ENCODE measurements at regions not wholly inside any gene's neighbourhood (a gene's known extent, or its start where the extent isn't known, plus 50 kb on each side); places are given as distances from the start of the nearest gene placed in this dataset.

DNA sequence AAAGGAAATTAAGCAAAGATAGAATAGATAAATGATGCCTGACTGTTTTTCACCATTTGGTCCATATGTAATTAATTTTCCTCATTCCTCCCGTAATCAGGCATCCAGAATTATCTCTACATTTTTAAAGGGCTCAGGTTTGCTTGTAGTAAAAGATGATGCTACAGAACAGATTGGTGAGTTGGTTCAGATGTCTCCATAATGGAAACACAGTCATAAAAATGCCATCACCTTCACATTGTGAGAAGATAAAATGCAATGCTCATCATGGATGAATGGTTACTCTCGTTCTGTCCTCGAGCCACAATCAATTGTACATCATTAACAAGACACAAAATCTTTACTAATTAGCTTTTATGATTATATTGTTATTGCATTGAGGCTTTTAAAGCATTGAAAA lies 64.9 kb upstream of the CELF2 start:
- BruUV-seq (replicated peaks): no TSS peak
- no peak overlapping the region for H3K4me3 ChIP-seq
- intact Hi-C loops (cut with micrococcal nuclease; ENCODE audit: unreplicated experiment): no loop called here

DNA sequence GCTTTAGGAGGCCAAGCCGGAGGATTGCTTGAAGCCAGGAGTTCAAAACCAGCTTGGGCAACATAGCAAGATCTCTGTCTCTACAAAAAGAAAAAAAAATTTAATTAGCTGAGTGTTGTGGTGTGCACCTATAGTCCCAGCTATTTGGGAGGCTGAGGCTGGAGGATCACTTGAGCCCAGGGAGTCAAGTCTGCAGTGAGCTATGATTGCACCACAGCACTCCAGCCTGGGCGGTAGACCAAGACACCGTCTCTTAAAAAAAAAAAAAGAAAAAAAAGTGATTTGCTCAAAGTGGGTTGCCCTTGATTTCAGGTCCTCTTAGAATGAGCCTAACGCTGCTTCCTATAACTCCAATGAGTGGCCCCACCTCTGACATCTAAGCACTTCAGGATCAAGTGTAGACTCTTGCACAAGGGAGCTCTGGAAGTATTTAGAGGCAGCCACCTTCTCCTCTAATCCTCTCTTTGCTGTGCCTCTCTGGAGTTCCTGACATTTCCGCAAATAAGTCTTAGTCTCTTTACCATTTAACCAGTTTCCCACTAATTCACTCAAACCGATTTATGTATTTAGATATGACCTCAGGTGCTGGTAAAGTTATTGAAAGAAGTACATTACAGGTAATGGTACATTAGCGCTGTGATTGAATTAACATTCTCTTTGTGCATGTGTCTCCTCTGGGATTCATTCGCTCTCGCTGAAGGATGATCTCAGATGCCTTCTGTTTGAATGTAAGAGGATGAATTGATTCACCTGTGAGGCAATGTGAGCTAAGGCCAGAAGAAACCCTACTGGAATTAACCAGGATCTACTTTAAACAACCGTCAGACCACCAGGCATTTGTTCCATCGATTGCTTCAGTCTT lies 60.8 kb upstream of the CELF2 start:
- no peaks in the 10 kb centered on the region for H3K9me3 ChIP-seq (ENCODE audit: insufficient read depth, low read depth)
- POLR2A ChIA-PET (ENCODE audit: unreplicated experiment): no interaction called here
- no peaks in the 10 kb centered on the region for H3K9me2 ChIP-seq (ENCODE audit: insufficient read depth)
- BruUV-seq (replicated peaks): no TSS peak
- no peak overlapping the region for H2AFZ ChIP-seq
- no peak overlapping the region for H3K4me3 ChIP-seq
- no peak overlapping the region for H3K4me2 ChIP-seq
- CTCF ChIA-PET: no interaction called here
- intact Hi-C loops (cut with micrococcal nuclease; ENCODE audit: unreplicated experiment): no loop called here
- H3K36me3 ChIP-seq (ENCODE audit: low read depth): no peaks in the 10 kb centered on the region
- H3K4me1 ChIP-seq (replicated peaks; ENCODE audit: insufficient read depth): no peaks in the 10 kb centered on the region
- no peak overlapping the region for H3K27ac ChIP-seq
- H4K20me1 ChIP-seq (ENCODE audit: insufficient read depth): no peaks in the 10 kb centered on the region
- no peak for DNase-seq
- H3K79me2 ChIP-seq (ENCODE audit: low read depth): no peaks in the 10 kb centered on the region
- no peaks in the 10 kb centered on the region for H3F3A ChIP-seq (ENCODE audit: insufficient read depth, low read depth)
- TF ChIP-seq, protein P1, sequence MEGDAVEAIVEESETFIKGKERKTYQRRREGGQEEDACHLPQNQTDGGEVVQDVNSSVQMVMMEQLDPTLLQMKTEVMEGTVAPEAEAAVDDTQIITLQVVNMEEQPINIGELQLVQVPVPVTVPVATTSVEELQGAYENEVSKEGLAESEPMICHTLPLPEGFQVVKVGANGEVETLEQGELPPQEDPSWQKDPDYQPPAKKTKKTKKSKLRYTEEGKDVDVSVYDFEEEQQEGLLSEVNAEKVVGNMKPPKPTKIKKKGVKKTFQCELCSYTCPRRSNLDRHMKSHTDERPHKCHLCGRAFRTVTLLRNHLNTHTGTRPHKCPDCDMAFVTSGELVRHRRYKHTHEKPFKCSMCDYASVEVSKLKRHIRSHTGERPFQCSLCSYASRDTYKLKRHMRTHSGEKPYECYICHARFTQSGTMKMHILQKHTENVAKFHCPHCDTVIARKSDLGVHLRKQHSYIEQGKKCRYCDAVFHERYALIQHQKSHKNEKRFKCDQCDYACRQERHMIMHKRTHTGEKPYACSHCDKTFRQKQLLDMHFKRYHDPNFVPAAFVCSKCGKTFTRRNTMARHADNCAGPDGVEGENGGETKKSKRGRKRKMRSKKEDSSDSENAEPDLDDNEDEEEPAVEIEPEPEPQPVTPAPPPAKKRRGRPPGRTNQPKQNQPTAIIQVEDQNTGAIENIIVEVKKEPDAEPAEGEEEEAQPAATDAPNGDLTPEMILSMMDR (conservative IDR thresholded peaks at IDR 0.05): no peak
- no peak for TF ChIP-seq EZH2 (IDR thresholded peaks at IDR 0.05; ENCODE audit: low read depth)
- 0 out of 2 replicates have a peak, but pooled peaks cover 12% of the 10 kb centered on the region for H3K27me3 ChIP-seq (ENCODE audit: insufficient read depth, low read depth)

More for the DNA sequence above, 64.9 kb upstream of the CELF2 start:
- Histone ChIP-seq H3K36me3 (ENCODE audit: low read depth) (no peaks in the 10 kb centered on the region), H3K4me2 (no peak overlapping the region), H2AFZ (no peak overlapping the region), H3K9me3 (ENCODE audit: insufficient read depth, low read depth) (no peaks in the 10 kb centered on the region), H3F3A (ENCODE audit: insufficient read depth, low read depth) (no peaks in the 10 kb centered on the region), H3K79me2 (ENCODE audit: low read depth) (no peaks in the 10 kb centered on the region), H3K9me2 (ENCODE audit: insufficient read depth) (no peaks in the 10 kb centered on the region), H3K27ac (no peak overlapping the region), H4K20me1 (ENCODE audit: insufficient read depth) (no peaks in the 10 kb centered on the region), H3K4me1 (replicated peaks; ENCODE audit: insufficient read depth) (no peaks in the 10 kb centered on the region), H3K27me3 (ENCODE audit: insufficient read depth, low read depth) (0 out of 2 replicates have a peak, but pooled peaks cover 12% of the 10 kb centered on the region)
- no peak for DNase-seq
- TF ChIP-seq EZH2 (IDR thresholded peaks at IDR 0.05; ENCODE audit: low read depth): no peak
- TF ChIP-seq, protein P1 (conservative IDR thresholded peaks at IDR 0.05): no peak
- ChIA-PET CTCF (no interaction called here), POLR2A (ENCODE audit: unreplicated experiment) (no interaction called here)

DNA sequence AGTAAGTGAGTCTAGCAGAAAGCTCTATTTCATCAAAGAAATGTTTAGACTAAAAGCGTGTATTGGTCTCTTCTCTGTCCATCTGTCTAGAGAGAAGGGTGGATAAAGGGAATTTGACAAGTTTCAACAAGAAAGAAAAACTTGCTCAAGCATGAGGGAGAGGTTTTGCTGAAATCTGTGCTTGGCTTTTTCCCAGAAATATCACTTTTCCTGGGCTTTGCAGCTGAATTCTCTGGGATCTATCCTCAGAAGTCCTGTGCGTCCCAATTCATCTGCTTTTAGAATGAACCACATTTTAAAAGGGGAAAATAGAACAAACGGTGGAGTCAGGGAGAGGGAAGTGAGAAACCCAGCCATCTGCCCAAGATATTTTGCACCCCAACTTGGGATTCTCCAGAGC lies 59.6 kb upstream of the CELF2 start:
- intact Hi-C loops (cut with micrococcal nuclease; ENCODE audit: unreplicated experiment): no loop called here

More for the DNA sequence above, 59.6 kb upstream of the CELF2 start:
- H3K9me3 ChIP-seq (ENCODE audit: insufficient read depth, low read depth): no peaks in the 10 kb centered on the region
- no peaks in the 10 kb centered on the region for H3K79me2 ChIP-seq (ENCODE audit: low read depth)
- H3K27me3 ChIP-seq (ENCODE audit: insufficient read depth, low read depth): 0 out of 2 replicates have a peak, but pooled peaks cover 12% of the 10 kb centered on the region
- no peak for TF ChIP-seq EZH2 (IDR thresholded peaks at IDR 0.05; ENCODE audit: low read depth)
- TF ChIP-seq, protein P1 (conservative IDR thresholded peaks at IDR 0.05): no peak
- no peaks in the 10 kb centered on the region for H3K36me3 ChIP-seq (ENCODE audit: low read depth)
- H3F3A ChIP-seq (ENCODE audit: insufficient read depth, low read depth): no peaks in the 10 kb centered on the region
- H3K9me2 ChIP-seq (ENCODE audit: insufficient read depth): no peaks in the 10 kb centered on the region
- no peak for DNase-seq
- H3K27ac ChIP-seq: no peak overlapping the region
- ChIA-PET POLR2A (ENCODE audit: unreplicated experiment) (no interaction called here), CTCF (no interaction called here)
- BruUV-seq (replicated peaks): no TSS peak
- no peak overlapping the region for H2AFZ ChIP-seq
- no peaks in the 10 kb centered on the region for H4K20me1 ChIP-seq (ENCODE audit: insufficient read depth)
- H3K4me3 ChIP-seq: no peak overlapping the region
- H3K4me1 ChIP-seq (replicated peaks; ENCODE audit: insufficient read depth): no peaks in the 10 kb centered on the region
- H3K4me2 ChIP-seq: no peak overlapping the region
